OCI-LY3 (cell line): ENCODE measurements at regions not wholly inside any gene's neighbourhood (a gene's known extent, or its start where the extent isn't known, plus 50 kb on each side); places are given as distances from the start of the nearest gene placed in this dataset.

Experiments used
- CTCF ChIP-seq: fragments of 200-600, 300-600 bp; sonication (generic); IDR thresholded peaks from 2 replicates; pipeline ENCODE4 v1.5.1; 2014; ENCODE audit warnings: antibody characterized with exemption, low read length, low read depth
- EZH2phosphoT487 ChIP-seq: fragments of 200-600 bp; shearing (Covaris generic); IDR thresholded peaks from 2 replicates; pipeline ENCODE4 v1.6.1; 2018; ENCODE audit warnings: antibody characterized with exemption, mixed run types, low read depth

- TF ChIP-seq EZH2phosphoT487 = no peak
- TF ChIP-seq CTCF = no peak
Observed at GRCh38 chr16:60989592-60989991, 1046.6 kb downstream of the CDH8 start.
